ENCODE measurements at regions not wholly inside any gene's neighbourhood (a gene's known extent, or its start where the extent isn't known, plus 50 kb on each side); places are given as distances from the start of the nearest gene placed in this dataset.

DNA sequence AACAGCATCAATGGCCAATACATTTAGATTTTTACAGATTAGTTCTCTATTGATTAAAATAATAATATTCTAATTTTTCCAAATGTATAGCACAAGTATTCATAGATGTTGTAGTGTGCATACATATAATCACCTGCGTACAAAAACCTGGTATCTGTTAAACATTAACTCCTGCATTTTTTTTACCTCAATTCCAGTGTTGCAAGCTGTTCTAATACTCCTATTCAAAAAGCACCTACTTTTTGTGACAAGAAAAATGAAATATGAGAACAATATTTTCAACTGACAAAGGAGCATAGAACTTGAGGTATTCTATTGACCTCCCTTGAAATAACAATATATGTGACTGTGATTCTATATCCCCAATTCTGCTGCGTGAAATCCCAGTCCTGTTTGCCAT is 422.9 kb upstream of the PCDH20 start:
- TF ChIP-seq CSDC2 (CRISPR knock-in tag; IDR thresholded peaks at IDR 0.05) = no peak
- no peak for TF ChIP-seq ISL1 (CRISPR knock-in tag; IDR thresholded peaks at IDR 0.05)
- TF ChIP-seq, protein P1, sequence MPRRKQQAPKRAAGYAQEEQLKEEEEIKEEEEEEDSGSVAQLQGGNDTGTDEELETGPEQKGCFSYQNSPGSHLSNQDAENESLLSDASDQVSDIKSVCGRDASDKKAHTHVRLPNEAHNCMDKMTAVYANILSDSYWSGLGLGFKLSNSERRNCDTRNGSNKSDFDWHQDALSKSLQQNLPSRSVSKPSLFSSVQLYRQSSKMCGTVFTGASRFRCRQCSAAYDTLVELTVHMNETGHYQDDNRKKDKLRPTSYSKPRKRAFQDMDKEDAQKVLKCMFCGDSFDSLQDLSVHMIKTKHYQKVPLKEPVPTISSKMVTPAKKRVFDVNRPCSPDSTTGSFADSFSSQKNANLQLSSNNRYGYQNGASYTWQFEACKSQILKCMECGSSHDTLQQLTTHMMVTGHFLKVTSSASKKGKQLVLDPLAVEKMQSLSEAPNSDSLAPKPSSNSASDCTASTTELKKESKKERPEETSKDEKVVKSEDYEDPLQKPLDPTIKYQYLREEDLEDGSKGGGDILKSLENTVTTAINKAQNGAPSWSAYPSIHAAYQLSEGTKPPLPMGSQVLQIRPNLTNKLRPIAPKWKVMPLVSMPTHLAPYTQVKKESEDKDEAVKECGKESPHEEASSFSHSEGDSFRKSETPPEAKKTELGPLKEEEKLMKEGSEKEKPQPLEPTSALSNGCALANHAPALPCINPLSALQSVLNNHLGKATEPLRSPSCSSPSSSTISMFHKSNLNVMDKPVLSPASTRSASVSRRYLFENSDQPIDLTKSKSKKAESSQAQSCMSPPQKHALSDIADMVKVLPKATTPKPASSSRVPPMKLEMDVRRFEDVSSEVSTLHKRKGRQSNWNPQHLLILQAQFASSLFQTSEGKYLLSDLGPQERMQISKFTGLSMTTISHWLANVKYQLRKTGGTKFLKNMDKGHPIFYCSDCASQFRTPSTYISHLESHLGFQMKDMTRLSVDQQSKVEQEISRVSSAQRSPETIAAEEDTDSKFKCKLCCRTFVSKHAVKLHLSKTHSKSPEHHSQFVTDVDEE (CRISPR knock-in tag; IDR thresholded peaks at IDR 0.05) = no peak
- TF ChIP-seq, protein P2, sequence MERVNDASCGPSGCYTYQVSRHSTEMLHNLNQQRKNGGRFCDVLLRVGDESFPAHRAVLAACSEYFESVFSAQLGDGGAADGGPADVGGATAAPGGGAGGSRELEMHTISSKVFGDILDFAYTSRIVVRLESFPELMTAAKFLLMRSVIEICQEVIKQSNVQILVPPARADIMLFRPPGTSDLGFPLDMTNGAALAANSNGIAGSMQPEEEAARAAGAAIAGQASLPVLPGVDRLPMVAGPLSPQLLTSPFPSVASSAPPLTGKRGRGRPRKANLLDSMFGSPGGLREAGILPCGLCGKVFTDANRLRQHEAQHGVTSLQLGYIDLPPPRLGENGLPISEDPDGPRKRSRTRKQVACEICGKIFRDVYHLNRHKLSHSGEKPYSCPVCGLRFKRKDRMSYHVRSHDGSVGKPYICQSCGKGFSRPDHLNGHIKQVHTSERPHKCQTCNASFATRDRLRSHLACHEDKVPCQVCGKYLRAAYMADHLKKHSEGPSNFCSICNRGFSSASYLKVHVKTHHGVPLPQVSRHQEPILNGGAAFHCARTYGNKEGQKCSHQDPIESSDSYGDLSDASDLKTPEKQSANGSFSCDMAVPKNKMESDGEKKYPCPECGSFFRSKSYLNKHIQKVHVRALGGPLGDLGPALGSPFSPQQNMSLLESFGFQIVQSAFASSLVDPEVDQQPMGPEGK (CRISPR knock-in tag; IDR thresholded peaks at IDR 0.05; ENCODE audit: borderline replicate concordance) = no peak
- TF ChIP-seq, protein P3, sequence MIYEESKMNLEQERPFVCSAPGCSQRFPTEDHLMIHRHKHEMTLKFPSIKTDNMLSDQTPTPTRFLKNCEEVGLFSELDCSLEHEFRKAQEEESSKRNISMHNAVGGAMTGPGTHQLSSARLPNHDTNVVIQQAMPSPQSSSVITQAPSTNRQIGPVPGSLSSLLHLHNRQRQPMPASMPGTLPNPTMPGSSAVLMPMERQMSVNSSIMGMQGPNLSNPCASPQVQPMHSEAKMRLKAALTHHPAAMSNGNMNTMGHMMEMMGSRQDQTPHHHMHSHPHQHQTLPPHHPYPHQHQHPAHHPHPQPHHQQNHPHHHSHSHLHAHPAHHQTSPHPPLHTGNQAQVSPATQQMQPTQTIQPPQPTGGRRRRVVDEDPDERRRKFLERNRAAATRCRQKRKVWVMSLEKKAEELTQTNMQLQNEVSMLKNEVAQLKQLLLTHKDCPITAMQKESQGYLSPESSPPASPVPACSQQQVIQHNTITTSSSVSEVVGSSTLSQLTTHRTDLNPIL (CRISPR knock-in tag; IDR thresholded peaks at IDR 0.05; ENCODE audit: low read depth) = no peak
- no peak for TF ChIP-seq ZNF70 (CRISPR knock-in tag; IDR thresholded peaks at IDR 0.05)
- TF ChIP-seq ZFP3 (CRISPR knock-in tag; IDR thresholded peaks at IDR 0.05) = no peak
- TF ChIP-seq ZNF8 (CRISPR knock-in tag; IDR thresholded peaks at IDR 0.05) = no peak
- no peak for TF ChIP-seq ZFP30 (CRISPR knock-in tag; IDR thresholded peaks at IDR 0.05)

DNA sequence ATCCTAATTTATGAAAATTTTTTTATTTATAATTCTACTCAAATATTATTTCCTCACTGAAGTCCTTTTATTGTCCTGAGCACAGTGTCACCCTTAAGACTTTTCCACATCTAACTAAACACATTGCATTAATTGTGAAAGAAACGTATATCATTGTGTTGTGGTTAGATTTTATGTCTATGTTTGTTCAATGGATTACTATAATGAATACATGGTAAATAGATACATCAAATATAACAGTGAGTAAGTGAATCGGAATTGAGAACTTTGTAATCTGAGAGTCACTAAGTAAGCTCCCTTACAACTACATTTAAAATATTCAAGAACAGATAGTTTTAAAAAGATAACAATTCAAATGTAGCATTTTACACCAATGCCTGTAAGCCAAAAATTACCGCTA is 417.6 kb upstream of the PCDH20 start:
- no peak for ATAC-seq
- no peak for TF ChIP-seq TCF4 (CRISPR knock-in tag; IDR thresholded peaks at IDR 0.05; ENCODE audit: borderline replicate concordance)
- TF ChIP-seq PPARA (CRISPR knock-in tag; IDR thresholded peaks at IDR 0.05; ENCODE audit: borderline replicate concordance) = no peak
- TF ChIP-seq, protein P3 (CRISPR knock-in tag; IDR thresholded peaks at IDR 0.05; ENCODE audit: low read depth) = no peak
- TF ChIP-seq SNAI2 (CRISPR knock-in tag; IDR thresholded peaks at IDR 0.05) = no peak
- TF ChIP-seq, protein P4, sequence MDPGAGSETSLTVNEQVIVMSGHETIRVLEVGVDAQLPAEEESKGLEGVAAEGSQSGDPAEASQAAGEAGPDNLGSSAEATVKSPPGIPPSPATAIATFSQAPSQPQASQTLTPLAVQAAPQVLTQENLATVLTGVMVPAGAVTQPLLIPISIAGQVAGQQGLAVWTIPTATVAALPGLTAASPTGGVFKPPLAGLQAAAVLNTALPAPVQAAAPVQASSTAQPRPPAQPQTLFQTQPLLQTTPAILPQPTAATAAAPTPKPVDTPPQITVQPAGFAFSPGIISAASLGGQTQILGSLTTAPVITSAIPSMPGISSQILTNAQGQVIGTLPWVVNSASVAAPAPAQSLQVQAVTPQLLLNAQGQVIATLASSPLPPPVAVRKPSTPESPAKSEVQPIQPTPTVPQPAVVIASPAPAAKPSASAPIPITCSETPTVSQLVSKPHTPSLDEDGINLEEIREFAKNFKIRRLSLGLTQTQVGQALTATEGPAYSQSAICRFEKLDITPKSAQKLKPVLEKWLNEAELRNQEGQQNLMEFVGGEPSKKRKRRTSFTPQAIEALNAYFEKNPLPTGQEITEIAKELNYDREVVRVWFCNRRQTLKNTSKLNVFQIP (CRISPR knock-in tag; IDR thresholded peaks at IDR 0.05; ENCODE audit: borderline replicate concordance, low read depth) = no peak
- TF ChIP-seq, protein P2 (CRISPR knock-in tag; IDR thresholded peaks at IDR 0.05; ENCODE audit: borderline replicate concordance) = no peak
- TF ChIP-seq TOX (CRISPR knock-in tag; IDR thresholded peaks at IDR 0.05; ENCODE audit: borderline replicate concordance) = no peak
- TF ChIP-seq RARB (CRISPR knock-in tag; IDR thresholded peaks at IDR 0.05) = no peak
- TF ChIP-seq ARNTL (CRISPR knock-in tag; IDR thresholded peaks at IDR 0.05; ENCODE audit: borderline replicate concordance, low read depth) = no peak
- no peak for TF ChIP-seq OSR1 (CRISPR knock-in tag; IDR thresholded peaks at IDR 0.05)
- TF ChIP-seq ZNF565 (CRISPR knock-in tag; conservative IDR thresholded peaks at IDR 0.05; ENCODE audit: low read depth) = no peak
- TF ChIP-seq, protein P5, sequence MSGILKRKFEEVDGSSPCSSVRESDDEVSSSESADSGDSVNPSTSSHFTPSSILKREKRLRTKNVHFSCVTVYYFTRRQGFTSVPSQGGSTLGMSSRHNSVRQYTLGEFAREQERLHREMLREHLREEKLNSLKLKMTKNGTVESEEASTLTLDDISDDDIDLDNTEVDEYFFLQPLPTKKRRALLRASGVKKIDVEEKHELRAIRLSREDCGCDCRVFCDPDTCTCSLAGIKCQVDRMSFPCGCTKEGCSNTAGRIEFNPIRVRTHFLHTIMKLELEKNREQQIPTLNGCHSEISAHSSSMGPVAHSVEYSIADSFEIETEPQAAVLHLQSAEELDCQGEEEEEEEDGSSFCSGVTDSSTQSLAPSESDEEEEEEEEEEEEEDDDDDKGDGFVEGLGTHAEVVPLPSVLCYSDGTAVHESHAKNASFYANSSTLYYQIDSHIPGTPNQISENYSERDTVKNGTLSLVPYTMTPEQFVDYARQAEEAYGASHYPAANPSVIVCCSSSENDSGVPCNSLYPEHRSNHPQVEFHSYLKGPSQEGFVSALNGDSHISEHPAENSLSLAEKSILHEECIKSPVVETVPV (CRISPR knock-in tag; IDR thresholded peaks at IDR 0.05) = no peak
- no peak for TF ChIP-seq ZNF70 (CRISPR knock-in tag; IDR thresholded peaks at IDR 0.05)
- no peak for TF ChIP-seq ZC3H10 (CRISPR knock-in tag; IDR thresholded peaks at IDR 0.05)
- TF ChIP-seq GLIS3 (CRISPR knock-in tag; IDR thresholded peaks at IDR 0.05) = no peak
- TF ChIP-seq ESRRG (CRISPR knock-in tag; IDR thresholded peaks at IDR 0.05) = no peak
- no peak for TF ChIP-seq ZFP3 (CRISPR knock-in tag; IDR thresholded peaks at IDR 0.05)

More for the DNA sequence above, 422.9 kb upstream of the PCDH20 start:
- ATAC-seq = no peak
